Mucosa of rectum (tissue), 2 donors: ENCODE measurements at regions not wholly inside any gene's neighbourhood (a gene's known extent, or its start where the extent isn't known, plus 50 kb on each side); places are given as distances from the start of the nearest gene placed in this dataset.

Source experiments
- H3K27ac ChIP-seq, 2 donors: one replicate each; pipeline ENCODE4 v1.7.0; 2013; ENCODE audit warnings: inconsistent platforms in 2 of 2, low read depth in 2 of 2, low read length in 2 of 2
- H3K27me3 ChIP-seq, 2 donors: one replicate each; pipeline ENCODE4 v1.7.0; 2013; ENCODE audit warnings: low read length in 2 of 2; ENCODE audit not compliant: control insufficient read depth in 2 of 2, insufficient read depth in 2 of 2
- H3K36me3 ChIP-seq, 2 donors: one replicate each; pipeline ENCODE4 v1.7.0; 2013; ENCODE audit warnings: low read length in 2 of 2; ENCODE audit not compliant: control insufficient read depth in 2 of 2, insufficient read depth in 2 of 2
- H3K4me1 ChIP-seq, 2 donors: one replicate each; pipeline ENCODE4 v1.7.0; 2013; ENCODE audit warnings: low read length in 2 of 2, mild to moderate bottlenecking in 1 of 2; ENCODE audit not compliant: control insufficient read depth in 2 of 2, insufficient read depth in 2 of 2
- H3K4me3 ChIP-seq, 2 donors: one replicate each; pipeline ENCODE4 v1.7.0; 2013; ENCODE audit warnings: low read length in 2 of 2
- H3K9ac ChIP-seq, 2 donors: one replicate each; pipeline ENCODE4 v1.7.0; 2013; ENCODE audit warnings: low read length in 2 of 2, low read depth in 1 of 2, mild to moderate bottlenecking in 1 of 2
- H3K9me3 ChIP-seq, 2 donors: one replicate each; pipeline ENCODE4 v1.7.0; 2013; ENCODE audit warnings: low read length in 2 of 2; ENCODE audit not compliant: control insufficient read depth in 2 of 2
- donor health status: healthy.
- donor health status: Normal muscosa, but diverticular disease.

DNA sequence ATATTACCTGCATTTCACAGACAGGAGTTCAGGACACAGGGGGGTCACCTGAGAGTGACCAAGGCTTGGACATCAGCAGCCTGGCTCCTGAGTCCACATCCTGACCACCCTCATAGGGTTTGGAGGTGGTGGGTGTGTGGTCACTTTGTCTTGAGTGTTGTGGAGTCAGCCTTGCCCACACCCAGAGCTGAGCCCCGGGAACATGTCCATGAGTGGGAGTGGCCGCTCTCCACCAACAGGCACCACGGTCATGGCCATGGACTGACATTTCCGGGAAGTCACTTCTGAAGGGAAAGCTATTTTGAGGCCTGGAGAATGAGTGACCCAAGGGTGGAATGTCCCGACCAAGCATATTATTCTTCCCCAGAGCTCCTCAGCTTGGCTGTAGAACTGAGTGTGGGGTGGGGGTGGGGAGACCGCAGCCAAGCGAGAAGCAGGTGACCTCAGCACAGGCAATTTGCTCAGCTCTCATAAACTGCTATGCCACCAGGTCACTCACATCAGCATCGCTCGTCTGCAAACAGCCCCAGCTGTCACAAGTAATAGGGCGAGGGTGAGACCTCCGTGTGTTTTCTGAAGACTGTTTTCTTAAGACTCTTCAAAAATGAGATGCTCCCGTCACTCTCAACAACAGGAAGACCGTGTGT is 348.6 kb upstream of the CDH4 start:
- no peaks in the 10 kb centered on the region for H3K4me1 ChIP-seq
- no peaks in the 10 kb centered on the region for H3K36me3 ChIP-seq
- H3K27ac ChIP-seq, result no peak overlapping the region
- no peak overlapping the region for H3K9ac ChIP-seq
- H3K9me3 ChIP-seq, result no peaks in the 10 kb centered on the region
- no peaks in the 10 kb centered on the region for H3K27me3 ChIP-seq
- no peak overlapping the region for H3K4me3 ChIP-seq

DNA sequence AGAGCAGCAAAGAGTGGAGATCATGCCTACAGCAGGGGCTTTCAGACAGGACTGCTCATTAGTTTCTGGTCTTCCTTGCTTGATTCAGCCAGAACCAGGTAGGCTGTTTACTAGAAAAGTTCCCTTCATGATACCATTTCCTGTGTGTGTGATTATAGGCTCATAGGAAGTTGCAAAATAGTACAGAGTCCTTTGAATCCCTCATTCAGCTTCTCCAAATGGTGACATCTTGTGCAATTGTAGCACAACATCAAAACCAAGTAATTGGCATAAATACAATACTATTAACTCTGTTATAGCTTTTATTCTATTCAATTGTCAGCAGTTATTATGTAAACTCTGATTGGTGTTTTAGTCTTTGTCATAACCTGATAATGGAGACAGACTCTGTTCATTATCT is 347.3 kb upstream of the CDH4 start:
- H3K27ac ChIP-seq, result no peak overlapping the region

GRCh38 chr20:60905919-60906318 is 346.1 kb upstream of the CDH4 start:
- Histone ChIP-seq H3K27ac (no peak overlapping the region), H3K9me3 (peaks cover 0 to 2% of the 10 kb centered on the region in 2 donors), H3K9ac (no peak overlapping the region), H3K4me3 (no peak overlapping the region), H3K4me1 (no peaks in the 10 kb centered on the region), H3K27me3 (no peaks in the 10 kb centered on the region), H3K36me3 (no peaks in the 10 kb centered on the region)

More for the DNA sequence above, 347.3 kb upstream of the CDH4 start:
- H3K9ac ChIP-seq, result no peak overlapping the region
- peaks cover 0 to 2% of the 10 kb centered on the region in 2 donors for H3K9me3 ChIP-seq
- H3K36me3 ChIP-seq, result no peaks in the 10 kb centered on the region
- no peaks in the 10 kb centered on the region for H3K4me1 ChIP-seq
- no peak overlapping the region for H3K4me3 ChIP-seq
- H3K27me3 ChIP-seq, result no peaks in the 10 kb centered on the region

DNA sequence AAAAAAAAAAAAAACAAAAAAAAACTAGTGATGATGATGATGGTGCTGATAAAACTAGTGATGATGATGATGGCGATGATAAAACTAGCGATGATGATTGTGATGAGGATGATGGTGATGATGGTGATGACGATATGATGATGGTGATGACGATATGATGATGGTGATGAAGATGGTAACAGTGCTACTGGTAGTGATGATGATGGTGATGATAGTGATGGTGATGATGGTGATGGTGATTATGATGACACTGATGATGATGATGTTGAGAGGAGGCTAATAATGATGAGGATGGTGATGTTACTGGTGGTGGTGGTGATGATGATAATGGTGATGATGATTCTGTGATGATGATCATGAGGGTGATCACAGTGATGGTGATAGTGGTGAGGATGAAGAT is 345.5 kb upstream of the CDH4 start:
- Histone ChIP-seq H3K27ac (no peak overlapping the region), H3K4me1 (no peaks in the 10 kb centered on the region), H3K4me3 (no peak overlapping the region), H3K9me3 (peaks cover 0 to 2% of the 10 kb centered on the region in 2 donors), H3K27me3 (no peaks in the 10 kb centered on the region), H3K36me3 (no peaks in the 10 kb centered on the region), H3K9ac (no peak overlapping the region)

DNA sequence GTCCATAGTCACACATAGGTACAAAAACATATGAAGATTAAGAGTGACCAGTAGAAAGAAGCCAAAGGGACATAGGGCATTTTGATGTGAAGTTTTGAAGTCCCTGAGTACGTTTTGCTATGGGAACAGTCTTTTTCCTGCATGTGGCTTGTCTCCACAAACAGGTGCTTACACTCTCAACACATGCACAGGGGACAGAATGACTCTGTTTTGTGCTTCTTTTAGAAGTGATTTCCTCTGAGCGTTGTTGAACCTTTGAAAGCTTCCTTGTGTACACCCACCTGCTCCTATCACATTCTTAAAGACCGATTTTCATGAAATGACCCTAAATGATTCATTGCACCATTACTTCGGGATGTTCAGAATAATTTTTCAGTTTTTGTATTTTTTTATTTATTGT is 338.8 kb upstream of the CDH4 start:
- Histone ChIP-seq H3K4me1 (no peaks in the 10 kb centered on the region), H3K9ac (no peak overlapping the region), H3K36me3 (no peaks in the 10 kb centered on the region)

DNA sequence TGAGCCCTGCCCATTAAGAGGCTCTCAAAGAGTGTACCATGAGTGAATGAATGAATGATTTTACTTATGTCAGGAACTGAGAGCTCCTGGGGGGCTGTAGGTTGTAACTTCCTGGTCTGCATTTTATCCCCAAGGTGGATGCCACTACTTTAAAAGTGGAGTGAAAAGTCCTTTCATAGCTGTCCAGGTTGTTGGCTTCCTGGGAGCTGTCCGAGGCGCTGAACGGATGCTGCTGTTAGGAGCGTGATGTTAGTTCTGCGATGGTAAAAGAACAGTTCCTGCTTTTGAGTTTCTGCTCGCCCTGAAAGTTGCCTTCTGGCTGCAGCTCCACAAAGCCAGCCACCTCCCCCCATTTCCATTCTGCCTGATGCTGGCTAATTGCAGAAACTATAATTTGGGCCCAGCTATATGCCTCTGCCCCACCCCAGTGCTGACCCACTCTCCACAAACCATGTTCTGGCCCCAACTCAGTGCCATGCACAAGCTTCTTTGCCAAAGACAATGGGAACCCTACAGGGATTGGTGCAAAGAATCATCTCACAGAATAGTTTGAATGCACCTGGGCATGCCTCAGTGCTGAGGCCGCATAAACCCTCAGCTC is 330.9 kb upstream of the CDH4 start:
- Histone ChIP-seq H3K4me1 (no peaks in the 10 kb centered on the region), H3K27me3 (no peaks in the 10 kb centered on the region), H3K9me3 (no peaks in the 10 kb centered on the region), H3K4me3 (no peak overlapping the region), H3K36me3 (no peaks in the 10 kb centered on the region), H3K27ac (no peak overlapping the region), H3K9ac (no peak overlapping the region)

More for the DNA sequence above, 338.8 kb upstream of the CDH4 start:
- peaks cover 0 to 4% of the 10 kb centered on the region in 2 donors for H3K9me3 ChIP-seq
- H3K27me3 ChIP-seq, result no peaks in the 10 kb centered on the region
- no peak overlapping the region for H3K27ac ChIP-seq
- no peak overlapping the region for H3K4me3 ChIP-seq

GRCh38 chr20:60926831-60927230 is 325.2 kb upstream of the CDH4 start:
- Histone ChIP-seq H3K9ac (no peak overlapping the region), H3K27me3 (no peaks in the 10 kb centered on the region), H3K4me3 (no peak overlapping the region), H3K9me3 (no peaks in the 10 kb centered on the region), H3K4me1 (no peaks in the 10 kb centered on the region), H3K27ac (no peak overlapping the region), H3K36me3 (no peaks in the 10 kb centered on the region)

GRCh38 chr20:60928341-60928740 is 323.7 kb upstream of the CDH4 start:
- H3K4me3 ChIP-seq, result no peak overlapping the region
- H3K27me3 ChIP-seq, result no peaks in the 10 kb centered on the region
- no peaks in the 10 kb centered on the region for H3K36me3 ChIP-seq
- H3K9me3 ChIP-seq, result no peaks in the 10 kb centered on the region
- H3K4me1 ChIP-seq, result no peaks in the 10 kb centered on the region
- H3K9ac ChIP-seq, result no peak overlapping the region
- H3K27ac ChIP-seq, result no peak overlapping the region

GRCh38 chr20:60930023-60930790 is 321.9 kb upstream of the CDH4 start:
- Histone ChIP-seq H3K27me3 (no peaks in the 10 kb centered on the region), H3K9ac (no peak overlapping the region), H3K4me1 (no peaks in the 10 kb centered on the region), H3K27ac (no peak overlapping the region), H3K9me3 (no peaks in the 10 kb centered on the region), H3K36me3 (no peaks in the 10 kb centered on the region), H3K4me3 (no peak overlapping the region)

DNA sequence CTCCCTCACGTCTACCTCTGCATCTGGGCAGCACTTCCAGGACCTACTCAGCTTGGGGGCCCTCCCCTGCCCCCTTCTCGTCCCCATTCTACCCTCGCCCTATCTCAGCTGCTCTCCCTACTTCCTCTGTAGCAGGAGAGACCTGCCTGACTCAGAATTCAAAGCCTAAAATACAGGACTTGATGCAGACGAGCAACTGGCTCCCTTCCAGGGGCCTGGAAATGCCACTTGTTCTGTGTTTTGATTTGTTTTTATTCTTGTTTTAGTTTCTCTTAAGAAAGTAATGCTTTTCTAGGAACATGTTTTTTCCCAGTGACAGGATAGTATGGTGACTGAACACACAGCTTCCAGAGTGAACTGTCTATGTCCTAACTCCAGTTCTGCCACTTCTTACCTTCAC is 320.4 kb upstream of the CDH4 start:
- Histone ChIP-seq H3K9me3 (no peaks in the 10 kb centered on the region), H3K36me3 (no peaks in the 10 kb centered on the region), H3K4me1 (no peaks in the 10 kb centered on the region), H3K27me3 (no peaks in the 10 kb centered on the region), H3K4me3 (no peak overlapping the region), H3K27ac (no peak overlapping the region), H3K9ac (no peak overlapping the region)
